GM12875 (cell line): ENCODE measurements at regions not wholly inside any gene's neighbourhood (a gene's known extent, or its start where the extent isn't known, plus 50 kb on each side); places are given as distances from the start of the nearest gene placed in this dataset.

ENCODE experiments used
- H3K4me3 ChIP-seq: one replicate; pipeline ENCODE4 v1.5.1; 2011; ENCODE audit warnings: low read depth, low read length, control low read depth
- TF ChIP-seq, protein P1 (sequence below): IDR thresholded peaks from 2 replicates; pipeline ENCODE4 v1.5.1; 2011; ENCODE audit warnings: low read depth, mild to moderate bottlenecking, control low read depth, inconsistent platforms, low read length, moderate library complexity, borderline replicate concordance; ENCODE audit not compliant: insufficient read depth

- no peak overlapping the region for H3K4me3 ChIP-seq
- TF ChIP-seq, protein P1, sequence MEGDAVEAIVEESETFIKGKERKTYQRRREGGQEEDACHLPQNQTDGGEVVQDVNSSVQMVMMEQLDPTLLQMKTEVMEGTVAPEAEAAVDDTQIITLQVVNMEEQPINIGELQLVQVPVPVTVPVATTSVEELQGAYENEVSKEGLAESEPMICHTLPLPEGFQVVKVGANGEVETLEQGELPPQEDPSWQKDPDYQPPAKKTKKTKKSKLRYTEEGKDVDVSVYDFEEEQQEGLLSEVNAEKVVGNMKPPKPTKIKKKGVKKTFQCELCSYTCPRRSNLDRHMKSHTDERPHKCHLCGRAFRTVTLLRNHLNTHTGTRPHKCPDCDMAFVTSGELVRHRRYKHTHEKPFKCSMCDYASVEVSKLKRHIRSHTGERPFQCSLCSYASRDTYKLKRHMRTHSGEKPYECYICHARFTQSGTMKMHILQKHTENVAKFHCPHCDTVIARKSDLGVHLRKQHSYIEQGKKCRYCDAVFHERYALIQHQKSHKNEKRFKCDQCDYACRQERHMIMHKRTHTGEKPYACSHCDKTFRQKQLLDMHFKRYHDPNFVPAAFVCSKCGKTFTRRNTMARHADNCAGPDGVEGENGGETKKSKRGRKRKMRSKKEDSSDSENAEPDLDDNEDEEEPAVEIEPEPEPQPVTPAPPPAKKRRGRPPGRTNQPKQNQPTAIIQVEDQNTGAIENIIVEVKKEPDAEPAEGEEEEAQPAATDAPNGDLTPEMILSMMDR = no peak
Observed at GRCh38 chr2:5132281-5132680, 559.9 kb upstream of the SOX11 start.

- TF ChIP-seq, protein P1 = no peak
- no peak overlapping the region for H3K4me3 ChIP-seq
Observed at GRCh38 chr2:5140347-5140746, 551.8 kb upstream of the SOX11 start.

DNA sequence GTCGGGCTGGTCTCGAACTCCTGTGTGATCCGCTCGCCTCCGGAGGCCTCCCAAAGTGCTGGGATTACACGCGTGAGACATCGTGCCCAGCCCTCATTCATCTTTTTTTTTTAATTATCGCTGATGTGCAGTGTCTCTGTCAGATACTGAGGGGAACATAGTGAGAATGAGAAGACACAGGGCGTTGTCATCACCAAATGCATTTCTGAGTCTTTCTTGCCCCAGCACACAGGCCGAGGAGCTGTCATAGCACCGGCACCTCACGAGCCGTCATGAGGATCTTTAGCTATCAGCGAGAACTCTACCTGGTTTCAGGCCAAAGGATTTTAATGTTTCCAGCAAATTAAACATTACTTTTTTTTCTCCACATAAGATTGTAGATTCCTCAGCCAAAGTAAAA lies 548.0 kb upstream of the SOX11 start:
- TF ChIP-seq, protein P1 = no peak
- H3K4me3 ChIP-seq = no peak overlapping the region

DNA sequence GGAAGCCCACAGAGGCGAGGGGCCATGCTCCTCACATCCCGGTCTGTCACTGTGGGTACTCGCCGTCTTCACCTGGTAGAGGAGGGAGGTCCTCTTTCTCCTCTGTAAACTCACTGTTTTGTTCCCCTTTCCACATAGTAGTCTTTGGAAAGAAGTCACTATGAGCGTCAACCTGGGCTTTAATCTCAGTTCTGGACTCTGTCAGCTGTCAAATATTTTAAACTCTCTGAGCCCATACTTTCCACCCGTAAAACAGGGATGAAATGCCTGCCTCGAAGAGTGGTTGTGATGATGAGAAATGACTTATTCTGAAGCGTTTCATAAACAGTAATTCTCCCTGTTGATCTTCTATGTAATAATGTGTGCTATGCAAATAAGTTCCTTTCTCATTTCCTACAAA lies 547.1 kb upstream of the SOX11 start:
- TF ChIP-seq, protein P1 = no peak
- H3K4me3 ChIP-seq = no peak overlapping the region

- TF ChIP-seq, protein P1 = no peak
- no peak overlapping the region for H3K4me3 ChIP-seq
Observed at GRCh38 chr2:5145801-5146200, 546.4 kb upstream of the SOX11 start.

DNA sequence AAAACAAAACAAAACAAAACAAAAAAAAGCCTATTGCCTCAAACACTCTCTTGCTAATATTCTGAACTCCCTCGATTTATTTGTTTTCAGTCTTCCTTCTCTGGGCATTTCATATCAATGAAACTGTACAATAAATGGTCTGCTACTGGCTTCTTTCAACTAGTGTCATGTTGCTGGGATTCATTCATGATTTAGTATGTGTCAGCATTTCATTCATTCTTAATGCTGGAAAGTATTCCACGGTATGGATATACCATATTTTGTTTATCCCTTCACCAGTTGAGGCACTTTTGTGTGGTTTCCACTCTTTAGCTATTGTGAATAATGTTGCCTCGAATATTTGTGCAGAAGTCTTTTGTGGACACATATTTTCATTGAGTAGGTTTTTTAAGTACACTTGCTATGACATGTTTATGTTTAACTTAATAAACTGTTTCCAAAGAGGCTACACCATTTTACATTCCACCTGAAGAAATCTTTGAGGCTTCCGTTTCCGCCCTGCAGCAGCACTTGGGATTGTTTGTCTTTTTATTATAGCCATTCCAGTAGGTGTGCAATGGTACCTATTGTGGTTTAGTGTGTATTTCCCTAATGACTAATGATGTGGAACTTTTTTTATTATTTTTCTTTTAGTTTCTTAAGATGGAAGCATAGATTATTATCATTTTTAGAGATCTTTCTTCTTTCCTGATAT lies 543.6 kb upstream of the SOX11 start:
- TF ChIP-seq, protein P1 = no peak
- H3K4me3 ChIP-seq = no peak overlapping the region

GRCh38 chr2:5150871-5151270 lies 541.3 kb upstream of the SOX11 start:
- TF ChIP-seq, protein P1 = no peak
- no peak overlapping the region for H3K4me3 ChIP-seq
